Umbilical cord (tissue), 1 donor: ENCODE measurements at regions not wholly inside any gene's neighbourhood (a gene's known extent, or its start where the extent isn't known, plus 50 kb on each side); places are given as distances from the start of the nearest gene placed in this dataset.
"Not testable (repeated sequence)": the region's sequence is repeated elsewhere in the genome, so short reads cannot be mapped to it uniquely, and the experiment has no call there.

Source experiments
- DNase-seq: peaks from one replicate; pipeline ENCODE4 v3.0.0-alpha.2; 2015; ENCODE audit warnings: low spot score

- peak; percentile 18 for DNase-seq
These were observed 197.3 kb upstream of the SDK2 start for GRCh38 chr17:73841431-73842060.

DNA sequence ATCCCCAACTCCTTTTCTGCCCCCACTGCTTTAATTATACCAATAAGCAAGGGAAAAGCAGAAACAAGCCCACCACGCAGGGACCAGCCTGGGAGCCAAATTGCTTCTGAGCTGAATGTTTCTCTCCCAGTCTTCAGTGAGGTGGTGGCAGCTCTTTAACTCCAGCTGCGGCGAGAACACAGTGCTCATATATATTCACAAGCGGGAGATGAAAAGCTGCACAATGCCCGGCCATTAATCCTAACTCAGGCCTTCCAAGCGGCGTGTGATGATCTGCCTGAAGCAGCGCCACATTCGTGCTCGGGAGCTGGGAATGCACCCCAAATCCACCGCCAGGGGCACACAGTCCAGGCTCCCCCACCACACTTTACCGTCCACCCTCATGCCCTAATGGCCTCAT, 203.7 kb upstream of the SDK2 start:
- no peak for DNase-seq

- no peak for DNase-seq
These were observed 206.2 kb upstream of the SDK2 start for GRCh38 chr17:73850426-73850825.

- DNase-seq = no peak
These were observed 206.8 kb upstream of the SDK2 start for GRCh38 chr17:73851091-73851490.

DNA sequence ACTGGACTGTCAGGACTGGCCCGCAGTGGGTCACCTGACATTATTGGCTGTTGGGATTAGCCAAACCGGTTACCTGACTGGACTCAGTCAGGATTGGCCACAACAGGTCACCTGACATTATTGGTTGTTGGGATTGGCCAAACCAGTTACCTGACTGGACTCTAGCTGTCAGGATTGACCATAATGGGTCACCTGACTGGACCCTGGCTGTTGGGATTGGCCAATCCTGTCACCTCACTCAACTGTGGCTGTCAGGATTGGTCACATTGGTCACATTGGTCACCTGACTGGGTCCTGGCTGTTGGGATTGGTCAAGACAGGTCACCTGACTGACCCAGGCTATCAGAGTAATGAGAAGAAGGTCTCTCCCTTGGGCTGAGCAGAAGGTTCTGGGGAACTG, 207.7 kb upstream of the SDK2 start:
- no peak for DNase-seq

DNA sequence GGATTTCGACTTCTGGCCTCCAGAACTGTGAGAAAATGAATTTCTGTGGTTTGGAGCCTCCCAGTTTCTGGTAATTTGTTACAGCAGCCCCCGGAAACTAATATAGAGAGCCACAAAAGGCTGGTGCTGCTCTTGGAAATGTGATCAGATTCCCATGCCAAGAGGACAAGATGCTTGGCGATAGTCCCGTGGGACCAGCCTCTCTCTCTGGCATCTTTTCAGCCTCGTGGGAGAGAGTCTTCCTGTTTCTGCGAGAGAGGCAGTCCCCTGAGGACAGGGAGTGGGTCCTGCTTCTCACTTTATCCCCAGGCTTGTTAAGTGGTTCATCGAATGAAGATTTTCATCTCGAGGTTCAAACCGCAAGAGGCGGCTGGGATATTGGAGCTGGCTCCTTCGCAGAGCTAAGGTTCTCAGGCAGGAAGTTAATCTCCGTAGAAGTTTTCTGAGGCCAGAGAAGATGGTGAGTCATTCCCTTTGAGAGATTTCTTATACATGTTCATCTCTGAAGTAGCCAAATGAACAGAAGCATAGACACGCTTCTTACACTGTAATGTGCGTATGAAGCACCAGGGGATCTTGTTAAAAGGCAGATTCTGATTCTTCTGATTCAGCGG, 211.6 kb upstream of the SDK2 start:
- peak; percentile 66 for DNase-seq

GRCh38 chr17:73856556-73856955, 212.3 kb upstream of the SDK2 start:
- no peak for DNase-seq

- DNase-seq = not testable (repeated sequence)
These were observed 215.3 kb upstream of the SDK2 start for GRCh38 chr17:73859439-73860008.

GRCh38 chr17:73861543-73861942, 217.3 kb upstream of the SDK2 start:
- no peak for DNase-seq

DNA sequence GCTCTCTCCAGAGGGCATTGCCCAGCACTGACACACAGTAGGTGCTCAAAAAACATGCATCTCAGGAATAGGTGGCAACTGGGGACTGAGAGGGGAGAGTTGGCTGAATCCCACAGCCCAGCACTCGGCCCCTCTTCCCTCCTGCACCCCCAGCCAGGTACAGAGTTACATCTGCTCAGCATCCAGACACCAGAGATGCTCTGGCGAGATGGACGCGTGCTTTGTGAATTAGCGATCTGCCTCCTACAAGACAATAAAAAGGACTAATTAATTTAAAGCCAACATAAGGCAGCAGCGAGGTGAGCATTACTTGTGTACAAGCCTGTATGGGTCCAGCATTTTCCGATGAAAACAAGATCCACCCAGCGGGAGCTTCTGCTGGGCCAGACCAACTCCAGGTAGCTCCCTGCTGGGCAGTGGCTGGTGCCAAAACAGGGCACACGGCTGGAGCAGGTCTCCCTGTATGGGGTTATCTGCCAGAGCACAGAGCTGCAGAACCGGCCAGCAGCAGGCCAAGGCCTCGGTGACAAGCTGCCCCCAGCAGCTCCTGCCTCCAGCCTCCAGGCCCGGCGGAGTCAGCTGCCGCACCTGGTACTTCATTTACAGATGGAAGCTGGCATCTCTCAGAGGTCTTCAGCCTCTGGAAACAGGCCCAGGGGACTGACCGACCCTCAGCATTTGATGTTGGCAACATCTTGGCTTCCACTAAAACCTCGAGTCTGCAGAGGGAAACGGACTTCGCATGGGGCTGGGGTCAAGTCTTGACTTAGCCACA, 219.7 kb upstream of the SDK2 start:
- DNase-seq = no peak

- DNase-seq = no peak
These were observed 221.6 kb upstream of the SDK2 start for GRCh38 chr17:73865831-73866230.

- DNase-seq = no peak
These were observed 222.8 kb upstream of the SDK2 start for GRCh38 chr17:73867056-73867455.

DNA sequence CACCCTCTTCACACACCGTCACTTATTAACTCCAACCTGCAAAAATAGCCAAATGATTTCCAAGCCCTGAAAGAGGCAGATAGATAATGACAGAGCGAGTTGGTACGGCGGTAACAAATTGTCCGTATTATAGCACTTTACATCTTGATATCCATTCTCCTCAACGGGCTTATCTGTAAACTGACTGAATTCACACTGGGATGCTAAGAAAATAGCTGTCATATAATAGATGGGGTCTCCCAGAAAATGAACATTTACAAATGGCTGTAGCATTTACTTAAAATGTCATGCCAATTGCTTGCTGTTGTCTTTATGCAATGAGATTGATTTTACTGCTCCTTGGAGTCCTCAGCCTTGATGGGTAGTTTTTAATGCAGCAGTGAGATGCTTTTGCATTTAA, 225.8 kb upstream of the SDK2 start:
- DNase-seq = no peak

DNA sequence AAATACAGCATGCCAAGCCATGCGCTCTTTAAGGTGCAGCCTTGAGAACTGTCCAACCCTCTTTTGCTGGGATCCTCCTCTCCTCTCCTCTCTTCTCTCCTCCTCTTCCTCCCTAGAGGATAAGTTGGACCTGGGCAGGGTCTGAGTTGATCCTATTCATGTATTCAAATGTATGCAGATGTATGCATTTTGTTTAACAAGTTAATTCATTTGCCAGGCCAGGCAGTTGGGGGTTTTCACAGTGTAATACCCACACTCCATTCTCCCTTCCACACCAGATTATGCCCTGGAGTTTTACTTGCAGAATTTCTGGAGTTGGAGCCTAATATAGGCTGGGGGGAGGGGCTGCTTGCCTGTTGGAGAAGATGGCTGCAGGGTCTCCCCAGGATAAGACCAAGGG, 226.2 kb upstream of the SDK2 start:
- no peak for DNase-seq

GRCh38 chr17:73872816-73873215, 228.6 kb upstream of the SDK2 start:
- no peak for DNase-seq

DNA sequence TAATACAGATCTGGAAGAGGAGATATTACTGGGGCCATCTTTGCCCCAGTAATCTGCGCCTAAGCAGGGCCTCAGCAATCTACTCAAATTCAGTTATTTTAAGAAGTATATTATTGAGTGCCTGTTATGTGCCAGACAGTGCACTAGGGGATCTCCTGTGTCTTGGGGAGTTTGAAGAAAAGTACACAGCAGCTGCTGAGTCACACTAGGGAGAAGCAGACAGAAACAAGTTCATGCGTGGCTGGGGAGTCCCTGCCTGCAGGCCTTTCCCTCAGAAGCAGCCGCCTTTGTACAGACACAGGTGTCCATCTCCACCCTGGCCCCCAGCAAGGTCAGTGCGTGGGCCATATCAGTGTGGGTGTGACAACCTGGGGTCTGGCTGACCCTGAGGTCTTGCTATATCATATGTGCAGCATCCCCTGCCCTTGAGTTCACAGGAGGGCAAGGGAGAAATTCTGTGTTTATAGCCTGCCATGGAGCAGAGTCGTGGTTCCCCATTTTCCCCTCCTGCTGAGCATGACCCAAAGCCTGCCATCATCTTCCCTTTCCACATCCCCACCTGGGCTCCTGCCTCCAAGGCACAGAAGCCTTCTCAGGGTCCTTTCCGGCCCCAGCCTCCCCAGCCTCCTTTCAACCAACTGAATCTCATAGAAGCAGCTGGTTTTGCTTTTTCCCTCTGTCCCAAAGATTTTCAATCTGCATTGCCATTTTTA, 229.9 kb upstream of the SDK2 start:
- peak; percentile 5 for DNase-seq

DNA sequence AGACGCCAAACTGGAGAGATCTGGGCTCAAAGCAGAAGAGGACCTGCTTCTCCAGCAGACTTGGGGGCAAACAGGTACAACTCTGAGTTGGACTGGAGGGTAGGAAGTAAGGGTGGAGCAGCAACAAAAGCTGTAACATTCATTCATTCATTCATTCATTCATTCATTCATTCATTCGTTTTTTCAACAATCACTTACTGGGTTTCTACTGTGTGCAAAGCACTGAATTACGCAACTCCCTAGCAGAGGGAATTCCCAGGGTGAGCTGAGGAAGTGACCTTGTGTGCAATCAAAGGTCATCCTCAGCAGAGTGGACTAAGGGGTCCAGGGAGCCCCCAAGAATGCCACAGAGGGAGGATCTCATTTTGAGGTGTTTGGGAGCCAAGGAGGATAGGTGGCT, 231.1 kb upstream of the SDK2 start:
- no peak for DNase-seq

DNA sequence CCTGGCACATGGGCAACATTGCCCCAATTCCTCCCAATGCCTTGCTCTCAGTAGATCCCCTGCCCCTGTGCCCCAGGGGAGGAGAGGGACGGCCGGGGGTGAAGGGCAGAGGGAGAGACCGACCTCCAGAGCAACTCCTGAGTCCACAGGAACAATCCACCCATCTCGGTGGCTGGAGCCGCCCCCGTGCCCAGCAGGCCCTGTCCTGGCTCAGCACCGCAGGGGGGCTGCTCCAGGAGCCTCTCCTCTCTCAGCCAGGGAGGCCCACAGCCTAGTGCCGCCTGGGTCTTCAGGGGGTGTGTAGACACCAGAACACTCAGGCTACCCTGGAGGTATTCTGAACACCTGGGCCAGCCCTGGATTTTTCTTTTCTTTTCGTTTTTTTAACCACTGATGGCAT, 233.7 kb upstream of the SDK2 start:
- no peak for DNase-seq

GRCh38 chr17:73878923-73879322, 234.7 kb upstream of the SDK2 start:
- no peak for DNase-seq

GRCh38 chr17:73879987-73880386, 235.7 kb upstream of the SDK2 start:
- DNase-seq = no peak

- no peak for DNase-seq
These were observed 238.3 kb upstream of the SDK2 start for GRCh38 chr17:73882590-73882989.

DNA sequence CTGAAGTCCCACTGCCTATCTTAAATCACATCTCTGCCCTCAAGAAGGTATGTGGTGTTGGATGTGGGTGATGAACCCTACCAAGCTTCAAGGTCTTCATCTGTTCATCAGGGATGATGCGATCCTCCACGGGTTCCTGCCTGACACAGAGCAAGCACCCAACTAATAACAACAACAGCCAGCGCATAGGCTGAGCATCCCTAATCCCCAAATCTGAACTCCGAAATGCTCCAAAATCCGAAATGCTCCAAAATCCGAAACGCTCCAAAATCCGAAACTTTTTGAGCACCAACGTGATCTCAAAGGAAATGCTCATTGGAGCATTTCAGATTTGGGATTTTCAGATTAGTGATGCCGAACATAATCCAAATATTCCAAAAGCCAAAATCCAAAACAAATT, 238.9 kb upstream of the SDK2 start:
- DNase-seq = no peak
